ENCODE measurements at regions not wholly inside any gene's neighbourhood (a gene's known extent, or its start where the extent isn't known, plus 50 kb on each side); places are given as distances from the start of the nearest gene placed in this dataset.

- H3K4me3 Mint-ChIP-seq = no peak overlapping the region
- no peaks in the 10 kb centered on the region for H3K27me3 Mint-ChIP-seq (ENCODE audit: low read depth, poor library complexity)
These were observed 91.0 kb upstream of the NEUROD1 start for GRCh38 chr2:181771356-181771755.

GRCh38 chr2:181772334-181772733 is 92.0 kb upstream of the NEUROD1 start:
- Mint-ChIP-seq H3K4me1 (no peaks in the 10 kb centered on the region), H3K9me3 (peaks cover 10% of the 10 kb centered on the region), H3K27me3 (ENCODE audit: low read depth, poor library complexity) (no peaks in the 10 kb centered on the region), H3K36me3 (ENCODE audit: low read depth) (no peaks in the 10 kb centered on the region), H3K4me3 (no peak overlapping the region), H3K27ac (no peak overlapping the region)
- TF ChIP-seq, protein P1, sequence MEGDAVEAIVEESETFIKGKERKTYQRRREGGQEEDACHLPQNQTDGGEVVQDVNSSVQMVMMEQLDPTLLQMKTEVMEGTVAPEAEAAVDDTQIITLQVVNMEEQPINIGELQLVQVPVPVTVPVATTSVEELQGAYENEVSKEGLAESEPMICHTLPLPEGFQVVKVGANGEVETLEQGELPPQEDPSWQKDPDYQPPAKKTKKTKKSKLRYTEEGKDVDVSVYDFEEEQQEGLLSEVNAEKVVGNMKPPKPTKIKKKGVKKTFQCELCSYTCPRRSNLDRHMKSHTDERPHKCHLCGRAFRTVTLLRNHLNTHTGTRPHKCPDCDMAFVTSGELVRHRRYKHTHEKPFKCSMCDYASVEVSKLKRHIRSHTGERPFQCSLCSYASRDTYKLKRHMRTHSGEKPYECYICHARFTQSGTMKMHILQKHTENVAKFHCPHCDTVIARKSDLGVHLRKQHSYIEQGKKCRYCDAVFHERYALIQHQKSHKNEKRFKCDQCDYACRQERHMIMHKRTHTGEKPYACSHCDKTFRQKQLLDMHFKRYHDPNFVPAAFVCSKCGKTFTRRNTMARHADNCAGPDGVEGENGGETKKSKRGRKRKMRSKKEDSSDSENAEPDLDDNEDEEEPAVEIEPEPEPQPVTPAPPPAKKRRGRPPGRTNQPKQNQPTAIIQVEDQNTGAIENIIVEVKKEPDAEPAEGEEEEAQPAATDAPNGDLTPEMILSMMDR (IDR thresholded peaks at IDR 0.05) = no peak
- no peak for DNase-seq

More at GRCh38 chr2:181771356-181771755, 91.0 kb upstream of the NEUROD1 start:
- no peak for DNase-seq
- Mint-ChIP-seq H3K9me3 (peaks cover 10% of the 10 kb centered on the region), H3K36me3 (ENCODE audit: low read depth) (no peaks in the 10 kb centered on the region), H3K27ac (no peak overlapping the region), H3K4me1 (no peaks in the 10 kb centered on the region)
- TF ChIP-seq, protein P1 (IDR thresholded peaks at IDR 0.05) = no peak

DNA sequence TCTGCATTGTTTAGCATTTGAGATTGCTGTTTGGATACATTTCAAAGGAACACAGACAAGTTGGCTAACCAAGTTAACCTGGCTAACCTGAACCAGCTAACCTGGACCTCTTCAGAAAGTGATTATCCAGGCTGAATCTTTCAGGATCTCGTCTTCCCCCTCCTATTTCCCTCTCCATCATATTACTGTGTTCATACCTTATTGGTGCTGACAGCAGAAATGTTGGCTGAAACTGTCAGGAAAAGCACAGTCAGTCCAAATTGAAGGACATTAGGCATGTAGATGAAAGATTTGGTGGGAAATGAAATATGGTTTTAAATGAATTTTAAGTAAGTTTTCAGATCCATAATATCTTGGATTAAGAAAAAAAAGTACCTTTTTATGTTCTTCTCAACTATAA is 92.5 kb upstream of the NEUROD1 start:
- no peak for DNase-seq

GRCh38 chr2:181774685-181775084 is 94.4 kb upstream of the NEUROD1 start:
- Mint-ChIP-seq H3K27ac (no peak overlapping the region), H3K27me3 (ENCODE audit: low read depth, poor library complexity) (no peaks in the 10 kb centered on the region), H3K9me3 (peaks cover under 1% of the 10 kb centered on the region), H3K4me3 (no peak overlapping the region), H3K4me1 (peaks cover 8% of the 10 kb centered on the region), H3K36me3 (ENCODE audit: low read depth) (no peaks in the 10 kb centered on the region)
- no peak for DNase-seq
- TF ChIP-seq, protein P1 (IDR thresholded peaks at IDR 0.05) = no peak

More for the DNA sequence above, 92.5 kb upstream of the NEUROD1 start:
- Mint-ChIP-seq H3K27me3 (ENCODE audit: low read depth, poor library complexity) (no peaks in the 10 kb centered on the region), H3K4me3 (no peak overlapping the region), H3K36me3 (ENCODE audit: low read depth) (no peaks in the 10 kb centered on the region), H3K4me1 (no peaks in the 10 kb centered on the region), H3K9me3 (peaks cover 10% of the 10 kb centered on the region), H3K27ac (no peak overlapping the region)
- TF ChIP-seq, protein P1 (IDR thresholded peaks at IDR 0.05) = no peak

GRCh38 chr2:181776336-181776735 is 96.0 kb upstream of the NEUROD1 start:
- Mint-ChIP-seq H3K9me3 (no peaks in the 10 kb centered on the region), H3K4me1 (peaks cover 25% of the 10 kb centered on the region), H3K36me3 (ENCODE audit: low read depth) (no peaks in the 10 kb centered on the region), H3K27ac (no peak overlapping the region), H3K4me3 (no peak overlapping the region), H3K27me3 (ENCODE audit: low read depth, poor library complexity) (peaks cover 2% of the 10 kb centered on the region)
- TF ChIP-seq, protein P1 (IDR thresholded peaks at IDR 0.05) = no peak
- DNase-seq = no peak

DNA sequence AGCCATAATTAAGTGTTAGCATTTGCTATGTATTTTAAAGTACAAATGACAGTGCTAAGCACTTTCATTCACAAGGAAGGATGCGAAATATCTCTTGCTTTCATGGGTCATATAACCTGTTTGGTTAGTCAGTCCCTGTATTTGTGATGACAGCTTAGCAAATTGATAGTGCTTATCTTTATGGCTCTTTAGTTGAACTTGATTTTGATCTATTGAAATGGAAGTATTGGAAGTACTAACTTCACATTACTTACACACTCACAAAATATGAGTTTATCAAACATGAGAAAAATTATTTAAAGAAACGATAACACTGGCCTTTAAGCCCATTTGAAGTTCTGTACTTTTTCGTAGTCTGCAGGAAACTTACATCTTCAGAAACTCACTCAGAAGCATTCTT is 97.4 kb upstream of the NEUROD1 start:
- no peak overlapping the region for H3K27ac Mint-ChIP-seq
- peaks cover 37% of the 10 kb centered on the region for H3K4me1 Mint-ChIP-seq
- H3K27me3 Mint-ChIP-seq (ENCODE audit: low read depth, poor library complexity) = peaks cover 2% of the 10 kb centered on the region
- no peak overlapping the region for H3K4me3 Mint-ChIP-seq
- no peaks in the 10 kb centered on the region for H3K36me3 Mint-ChIP-seq (ENCODE audit: low read depth)
- TF ChIP-seq, protein P1 (IDR thresholded peaks at IDR 0.05) = no peak
- no peaks in the 10 kb centered on the region for H3K9me3 Mint-ChIP-seq
- no peak for DNase-seq
